SK-N-SH (cell line): ENCODE measurements at regions not wholly inside any gene's neighbourhood (a gene's known extent, or its start where the extent isn't known, plus 50 kb on each side); places are given as distances from the start of the nearest gene placed in this dataset.

Experiments used
- CTCF ChIA-PET: fragments of 300-600, 350-600 bp; formaldehyde crosslinking; extraction: SDS; loops from one replicate; lab custom pipeline; 2021; lab: Yijun Ruan, JAX
- POLR2A ChIA-PET: fragments of 350-600 bp; sonication (Branson Sonifier 250); formaldehyde crosslinking; extraction: SDS; loops from one replicate; lab custom pipeline; 2020; ENCODE audit warnings: antibody characterized with exemption, inconsistent platforms; lab: Yijun Ruan, JAX
- DNase-seq: peaks from one replicate; pipeline ENCODE4 v3.0.0; 2012
- H2AFZ ChIP-seq: fragments of 200-600 bp; sonication (generic); 2 replicates; pipeline ENCODE4 v1.8.1; 2016; ENCODE audit warnings: antibody characterized with exemption, mild to moderate bottlenecking, low read depth
- H3F3A ChIP-seq: fragments of 200-600 bp; sonication (generic); replicated peaks from 2 replicates; pipeline ENCODE3; 2016; ENCODE audit warnings: antibody characterized with exemption, mild to moderate bottlenecking; ENCODE audit not compliant: insufficient read depth
- H3K27ac ChIP-seq, 2 experiments: fragments of 200-500 bp in 1 of 2; fragments of 200-600 bp in 1 of 2; sonication (Bioruptor generic) in 1 of 2; sonication (generic), shearing (Covaris generic) in 1 of 2; 2 replicates each; pipeline versions ENCODE4 v1.5.1 to v1.6.1; 2014 to 2016; ENCODE audit warnings: low read depth in 2 of 2, inconsistent platforms in 1 of 2, low read length in 1 of 2, mild to moderate bottlenecking in 1 of 2, mixed read lengths in 1 of 2
- H3K27me3 ChIP-seq: fragments of 200-600 bp; sonication (generic), shearing (Covaris generic); 2 replicates; pipeline ENCODE4 v1.6.1; 2016; ENCODE audit warnings: mixed run types; ENCODE audit not compliant: insufficient read depth
- H3K36me3 ChIP-seq, 2 experiments: fragments of 200-500 bp in 1 of 2; fragments of 200-600 bp in 1 of 2; sonication (Bioruptor generic) in 1 of 2; sonication (generic) in 1 of 2; replicated peaks in 1 of 2; 2 replicates each; pipeline versions ENCODE3 to v1.5.1; 2014 to 2016; ENCODE audit warnings: low read length in 1 of 2, mild to moderate bottlenecking in 1 of 2; ENCODE audit not compliant: insufficient read depth in 2 of 2, control insufficient read depth in 1 of 2
- H3K4me1 ChIP-seq, 2 experiments: fragments of 200-500 bp in 1 of 2; fragments of 200-600 bp in 1 of 2; sonication (Bioruptor generic) in 1 of 2; sonication (generic), shearing (Covaris generic) in 1 of 2; 2 replicates each; pipeline versions ENCODE4 v1.5.1 to v1.6.1; 2014 to 2016; ENCODE audit warnings: low read depth in 1 of 2, low read length in 1 of 2, mixed run types in 1 of 2; ENCODE audit not compliant: insufficient read depth in 2 of 2, control insufficient read depth in 1 of 2
- H3K4me2 ChIP-seq: fragments of 200-600 bp; sonication (generic), shearing (Covaris generic); 2 replicates; pipeline ENCODE4 v1.6.1; 2017; ENCODE audit warnings: mixed run types
- H3K4me3 ChIP-seq, 2 experiments: fragments of 200-500 bp in 1 of 2; fragments of 200-600 bp in 1 of 2; sonication (Bioruptor generic) in 1 of 2; sonication (generic), shearing (Covaris generic) in 1 of 2; 2 replicates each; pipeline versions ENCODE4 v1.5.1 to v1.8.1; 2014 to 2016; ENCODE audit warnings: low read depth in 2 of 2, inconsistent platforms in 1 of 2, low read length in 1 of 2, mild to moderate bottlenecking in 1 of 2, mixed read lengths in 1 of 2, moderate library complexity in 1 of 2
- H3K79me2 ChIP-seq: fragments of 200-600 bp; sonication (generic); 2 replicates; pipeline ENCODE4 v1.8.1; 2017; ENCODE audit warnings: mild to moderate bottlenecking; ENCODE audit not compliant: insufficient read depth
- H3K9ac ChIP-seq: fragments of 200-600 bp; sonication (generic); 2 replicates; pipeline ENCODE4 v1.6.1; 2017; ENCODE audit warnings: mixed run types
- H3K9me2 ChIP-seq: fragments of 200-600 bp; sonication (generic); 2 replicates; pipeline ENCODE4 v1.6.1; 2017; ENCODE audit warnings: mixed run types
- H3K9me3 ChIP-seq: fragments of 200-600 bp; sonication (generic); 2 replicates; pipeline ENCODE4 v1.6.1; 2017; ENCODE audit warnings: mixed run types, mild to moderate bottlenecking, moderate library complexity
- H4K20me1 ChIP-seq: fragments of 200-600 bp; sonication (generic); 2 replicates; pipeline ENCODE4 v1.6.1; 2017; ENCODE audit warnings: mild to moderate bottlenecking, mixed run types; ENCODE audit not compliant: insufficient read depth
- ELF1 ChIP-seq: IDR thresholded peaks from 2 replicates; pipeline ENCODE4 v1.4.0; 2012
- EP300 ChIP-seq, 2 experiments: IDR thresholded peaks; 2 replicates each; pipeline versions ENCODE4 v1.4.0 to v1.6.1; 2012; ENCODE audit warnings: borderline replicate concordance in 1 of 2, low read depth in 1 of 2, low read length in 1 of 2
- EZH2phosphoT487 ChIP-seq: fragments of 200-600 bp; sonication (generic); IDR thresholded peaks from 2 replicates; pipeline ENCODE4 v1.6.1; 2017; ENCODE audit warnings: low read depth, mixed run types, mild to moderate bottlenecking, antibody characterized with exemption, moderate library complexity, borderline replicate concordance
- FOXJ3 ChIP-seq: sonication (generic); formaldehyde crosslinking; IDR thresholded peaks from 2 replicates; pipeline ENCODE4 v1.5.1; 2020; ENCODE audit warnings: mild to moderate bottlenecking, missing genetic modification reagents
- IRF3 ChIP-seq: fragments of 150-350 bp; IDR thresholded peaks from 2 replicates; pipeline ENCODE4 v1.6.1; 2016; ENCODE audit warnings: mild to moderate bottlenecking, low read depth, low read length
- JUND ChIP-seq: IDR thresholded peaks from 2 replicates; pipeline ENCODE4 v1.4.0; 2012
- MEF2A ChIP-seq: IDR thresholded peaks from 2 replicates; pipeline ENCODE4 v1.4.0; 2012; ENCODE audit warnings: low read depth, borderline replicate concordance
- MXI1 ChIP-seq: IDR thresholded peaks from 2 replicates; pipeline ENCODE4 v1.6.1; 2012; ENCODE audit warnings: mild to moderate bottlenecking, low read depth, low read length, improper control_type of control experiment
- NRF1 ChIP-seq: IDR thresholded peaks from 2 replicates; pipeline ENCODE4 v1.6.1; 2012; ENCODE audit warnings: low read depth, mild to moderate bottlenecking, low read length
- PBX3 ChIP-seq: IDR thresholded peaks from 2 replicates; pipeline ENCODE4; 2012
- POLR2AphosphoS5 ChIP-seq: IDR thresholded peaks from 2 replicates; pipeline ENCODE4 v1.6.1; 2012; ENCODE audit warnings: low read depth, low read length
- RAD21 ChIP-seq: IDR thresholded peaks from 2 replicates; pipeline ENCODE4 v1.6.1; 2012; ENCODE audit warnings: mild to moderate bottlenecking, low read length
- RCOR1 ChIP-seq: fragments of 150-350 bp; IDR thresholded peaks from 2 replicates; pipeline ENCODE4 v1.6.1; 2017; ENCODE audit warnings: antibody characterized with exemption, low read length
- REST ChIP-seq: IDR thresholded peaks from 2 replicates; pipeline ENCODE4 v1.6.1; 2012; ENCODE audit warnings: mild to moderate bottlenecking, low read depth, low read length, moderate library complexity
- RXRA ChIP-seq: IDR thresholded peaks from 2 replicates; pipeline ENCODE4 v1.4.0; 2012; ENCODE audit warnings: low read depth, mild to moderate bottlenecking, borderline replicate concordance
- SIN3A ChIP-seq: IDR thresholded peaks from 2 replicates; pipeline ENCODE4 v1.6.1; 2012; ENCODE audit warnings: low read depth, mild to moderate bottlenecking, low read length, moderate library complexity, borderline replicate concordance
- TAF1 ChIP-seq: IDR thresholded peaks from 2 replicates; pipeline ENCODE4 v1.6.1; 2012; ENCODE audit warnings: low read depth, mild to moderate bottlenecking, low read length, moderate library complexity, borderline replicate concordance
- TEAD4 ChIP-seq: IDR thresholded peaks from 2 replicates; pipeline ENCODE4 v1.4.0; 2012; ENCODE audit warnings: mild to moderate bottlenecking, borderline replicate concordance; ENCODE audit not compliant: insufficient read depth
- USF1 ChIP-seq: IDR thresholded peaks from 2 replicates; pipeline ENCODE4 v1.4.0; 2012; ENCODE audit warnings: low read depth, borderline replicate concordance
- WGBS: methylation state at CpG from one replicate; pipeline ENCODE4 v1.1.6; 2017; ENCODE audit warnings: low lambda C conversion rate; 5-methylcytosine and 5-hydroxymethylcytosine counted together
- TF ChIP-seq, protein P1 (sequence below): fragments of 150-350 bp; IDR thresholded peaks from 2 replicates; pipeline ENCODE4 v1.6.1; 2017; ENCODE audit warnings: antibody characterized with exemption, low read length, low read depth, borderline replicate concordance

- no peak overlapping the region for H2AFZ ChIP-seq
- no peak overlapping the region for H3K4me3 ChIP-seq
- no peaks in the 10 kb centered on the region for H4K20me1 ChIP-seq
- H3K27ac ChIP-seq, result no peak overlapping the region
- no peak overlapping the region for H3K9ac ChIP-seq
- 10% methylated on average over 3 of the region's 3 CpGs for WGBS
- H3K9me2 ChIP-seq, result no peaks in the 10 kb centered on the region; the same call in 1 of the 2 replicates
- H3F3A ChIP-seq, result no peaks in the 10 kb centered on the region
- POLR2A ChIA-PET, result no interaction called here
- no peak for DNase-seq
- no peaks in the 10 kb centered on the region for H3K79me2 ChIP-seq
- no peaks in the 10 kb centered on the region for H3K4me1 ChIP-seq
- no peaks in the 10 kb centered on the region for H3K9me3 ChIP-seq
- H3K27me3 ChIP-seq, result 0 out of 2 replicates have a peak, but pooled peaks cover 5% of the 10 kb centered on the region
- no peak for TF ChIP-seq ELF1
- TF ChIP-seq FOXJ3 (CRISPR knock-in tag), result no peak
- TF ChIP-seq, all 33 proteins: peak for 0
- no peak overlapping the region for H3K4me2 ChIP-seq
- H3K36me3 ChIP-seq, result no peaks in the 10 kb centered on the region
- CTCF ChIA-PET, result interaction anchor here (1.1 kb wide), 1 partner anchor 22 kb away, joined by 4 read pairs; no protein-coding TSS in a partner anchor
Observed at GRCh38 chr3:145754605-145755289, 406.2 kb downstream of the PLOD2 start.

DNA sequence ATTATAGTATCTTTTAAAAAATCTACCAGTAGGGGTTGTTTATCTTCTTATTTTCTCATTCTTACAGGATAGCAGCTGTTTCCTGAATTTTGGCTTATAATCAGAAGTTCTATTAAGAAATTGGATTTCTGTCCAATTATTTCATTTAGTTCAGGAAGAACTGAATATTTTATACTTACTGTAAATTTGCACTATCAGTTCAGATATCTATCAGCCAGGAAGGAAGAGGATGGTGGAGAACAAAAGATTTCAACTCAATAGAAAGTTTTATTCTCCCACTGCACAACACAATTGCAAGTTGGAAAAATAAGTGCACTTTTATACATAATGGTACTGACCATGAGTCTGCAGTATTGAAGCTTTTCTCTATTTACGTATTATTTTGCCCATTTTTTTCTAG, 400.9 kb downstream of the PLOD2 start:
- Histone ChIP-seq H3F3A (no peaks in the 10 kb centered on the region), H3K4me2 (no peak overlapping the region), H3K9ac (no peak overlapping the region), H3K4me1 (no peaks in the 10 kb centered on the region), H3K27ac (no peak overlapping the region), H3K27me3 (0 out of 2 replicates have a peak, but pooled peaks cover 6% of the 10 kb centered on the region), H3K4me3 (no peak overlapping the region), H3K36me3 (no peaks in the 10 kb centered on the region), H2AFZ (no peak overlapping the region), H3K9me2 (no peaks in the 10 kb centered on the region; the same call in 1 of the 2 replicates), H3K9me3 (no peaks in the 10 kb centered on the region), H3K79me2 (no peaks in the 10 kb centered on the region), H4K20me1 (no peaks in the 10 kb centered on the region)
- POLR2A ChIA-PET, result no interaction called here
- WGBS, result 33% methylated on average over 1 of the region's 1 CpG
- DNase-seq, result no peak
- CTCF ChIA-PET, result no interaction called here
- TF ChIP-seq EP300 (IDR thresholded peaks at IDR 0.05; ENCODE audit: borderline replicate concordance in 1 of 2, low read depth in 1 of 2, low read length in 1 of 2), result no peak
- no peak for TF ChIP-seq PBX3
- TF ChIP-seq SIN3A, result no peak
- no peak for TF ChIP-seq REST
- TF ChIP-seq, protein P1, sequence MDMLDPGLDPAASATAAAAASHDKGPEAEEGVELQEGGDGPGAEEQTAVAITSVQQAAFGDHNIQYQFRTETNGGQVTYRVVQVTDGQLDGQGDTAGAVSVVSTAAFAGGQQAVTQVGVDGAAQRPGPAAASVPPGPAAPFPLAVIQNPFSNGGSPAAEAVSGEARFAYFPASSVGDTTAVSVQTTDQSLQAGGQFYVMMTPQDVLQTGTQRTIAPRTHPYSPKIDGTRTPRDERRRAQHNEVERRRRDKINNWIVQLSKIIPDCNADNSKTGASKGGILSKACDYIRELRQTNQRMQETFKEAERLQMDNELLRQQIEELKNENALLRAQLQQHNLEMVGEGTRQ, result no peak
- TF ChIP-seq USF1, result no peak
- TF ChIP-seq RAD21, result no peak
- no peak for TF ChIP-seq NRF1
- no peak for TF ChIP-seq MEF2A
- no peak for TF ChIP-seq POLR2AphosphoS5
- TF ChIP-seq JUND, result no peak
- no peak for TF ChIP-seq RCOR1
- no peak for TF ChIP-seq EZH2phosphoT487
- no peak for TF ChIP-seq IRF3
- no peak for TF ChIP-seq RXRA
- no peak for TF ChIP-seq TAF1
- no peak for TF ChIP-seq MXI1
- no peak for TF ChIP-seq TEAD4
- TF ChIP-seq, all 33 proteins: peak for 0
